ENCODE measurements at regions not wholly inside any gene's neighbourhood (a gene's known extent, or its start where the extent isn't known, plus 50 kb on each side); places are given as distances from the start of the nearest gene placed in this dataset.

GRCh38 chrY:20683371-20683770, 72.5 kb upstream of the RPS4Y2 start:
- Histone ChIP-seq H3K36me3 (no peaks in the 10 kb centered on the region), H3K27me3 (no peaks in the 10 kb centered on the region), H3K9me3 (no peaks in the 10 kb centered on the region), H3K4me3 (no peak overlapping the region), H3K27ac (no peak overlapping the region), H3K4me1 (no peaks in the 10 kb centered on the region)
- WGBS, 4 donors = 86 to 92% methylated on average over 1 of the region's 1 CpG; no CpG with 5 or more reads in 2 of the 4 donors
- ATAC-seq (no peak), DNase-seq (no peak)
- TF ChIP-seq POLR2A (IDR thresholded peaks at IDR 0.05) (no peak), CTCF (IDR thresholded peaks at IDR 0.05) (no peak)
- intact Hi-C loops (cut with DNase I) = no loop called here

- Histone ChIP-seq H3K4me1 (no peaks in the 10 kb centered on the region), H3K9me3 (no peaks in the 10 kb centered on the region), H3K4me3 (no peak overlapping the region), H3K36me3 (no peaks in the 10 kb centered on the region), H3K27me3 (no peaks in the 10 kb centered on the region), H3K27ac (no peak overlapping the region)
- DNase-seq = no peak
- ATAC-seq = no peak
- intact Hi-C loops (cut with DNase I) = no loop called here
- no peak for TF ChIP-seq CTCF (IDR thresholded peaks at IDR 0.05)
- no peak for TF ChIP-seq POLR2A (IDR thresholded peaks at IDR 0.05)
Observed at GRCh38 chrY:20686674-20687073, 69.2 kb upstream of the RPS4Y2 start.
